Thoracic aorta (tissue), 2 donors: ENCODE measurements at regions not wholly inside any gene's neighbourhood (a gene's known extent, or its start where the extent isn't known, plus 50 kb on each side); places are given as distances from the start of the nearest gene placed in this dataset.

Experiments used
- ATAC-seq: fragments of 150-250 bp; one replicate; pipeline ENCODE4 v1.8.0; 2017; ENCODE audit warnings: low read depth; ENCODE audit not compliant: insufficient number of reproducible peaks, low FRiP score
- DNase-seq: peaks from one replicate; pipeline ENCODE4 v3.0.0-alpha.2; 2020; ENCODE audit warnings: low spot score
- H3K27ac ChIP-seq, 2 donors: fragments of 200-600 bp; sonication (generic); 1 replicate in 1 of 2; 2 replicates in 1 of 2; pipeline ENCODE4 v1.5.1; 2016; ENCODE audit warnings: mild to moderate bottlenecking in 2 of 2, moderate library complexity in 2 of 2
- H3K27me3 ChIP-seq: fragments of 200-600 bp; sonication (generic); replicated peaks from 2 replicates; pipeline ENCODE4 v1.6.0; 2016; ENCODE audit warnings: mild to moderate bottlenecking; ENCODE audit not compliant: insufficient read depth
- H3K36me3 ChIP-seq: fragments of 200-600 bp; sonication (generic); one replicate; pipeline ENCODE4 v1.5.1; 2016
- H3K4me1 ChIP-seq, 2 donors: fragments of 200-600 bp; sonication (generic); 1 replicate in 1 of 2; 2 replicates in 1 of 2; pipeline versions ENCODE4 v1.5.1 to v1.6.0; 2016; ENCODE audit warnings: low read depth in 2 of 2, mild to moderate bottlenecking in 1 of 2; ENCODE audit not compliant: control insufficient read depth in 1 of 2
- H3K4me3 ChIP-seq: fragments of 200-600 bp; sonication (generic); 2 replicates; pipeline ENCODE4 v1.5.1; 2016; ENCODE audit warnings: mild to moderate bottlenecking
- H3K9me3 ChIP-seq: fragments of 200-600 bp; sonication (generic); 2 replicates; pipeline ENCODE4 v1.5.1; 2016
- TF ChIP-seq, protein P1 (sequence below): fragments of 200-600 bp; sonication (generic); IDR thresholded peaks from one replicate; pipeline ENCODE4 v1.5.1; 2019; ENCODE audit warnings: antibody characterized with exemption

DNA sequence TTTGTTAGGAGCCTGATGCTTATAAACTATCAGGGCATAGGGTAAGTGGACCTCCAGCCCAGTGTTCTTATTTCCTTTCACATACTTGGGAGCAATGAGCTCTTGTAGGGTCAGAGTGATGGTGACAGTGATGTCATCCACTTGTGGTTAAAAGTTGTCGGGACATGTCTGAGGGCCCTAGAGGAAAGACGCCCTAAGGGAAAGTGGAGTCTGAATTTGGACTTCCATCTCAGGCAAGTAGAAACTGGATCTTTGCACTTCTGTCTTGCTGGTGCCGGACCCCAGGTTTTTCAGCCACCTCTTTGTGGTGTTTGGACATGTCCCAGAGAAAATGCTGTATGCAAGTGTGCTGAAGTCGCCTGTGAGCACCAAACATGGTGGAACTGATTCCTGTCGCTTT lies 900.5 kb downstream of the C6orf118 start:
- Histone ChIP-seq H3K9me3 (no peaks in the 10 kb centered on the region), H3K4me1 (no peaks in the 10 kb centered on the region), H3K27me3 (no peaks in the 10 kb centered on the region), H3K36me3 (no peaks in the 10 kb centered on the region), H3K4me3 (no peak overlapping the region), H3K27ac (no peak overlapping the region)
- no peak for DNase-seq
- TF ChIP-seq, protein P1, sequence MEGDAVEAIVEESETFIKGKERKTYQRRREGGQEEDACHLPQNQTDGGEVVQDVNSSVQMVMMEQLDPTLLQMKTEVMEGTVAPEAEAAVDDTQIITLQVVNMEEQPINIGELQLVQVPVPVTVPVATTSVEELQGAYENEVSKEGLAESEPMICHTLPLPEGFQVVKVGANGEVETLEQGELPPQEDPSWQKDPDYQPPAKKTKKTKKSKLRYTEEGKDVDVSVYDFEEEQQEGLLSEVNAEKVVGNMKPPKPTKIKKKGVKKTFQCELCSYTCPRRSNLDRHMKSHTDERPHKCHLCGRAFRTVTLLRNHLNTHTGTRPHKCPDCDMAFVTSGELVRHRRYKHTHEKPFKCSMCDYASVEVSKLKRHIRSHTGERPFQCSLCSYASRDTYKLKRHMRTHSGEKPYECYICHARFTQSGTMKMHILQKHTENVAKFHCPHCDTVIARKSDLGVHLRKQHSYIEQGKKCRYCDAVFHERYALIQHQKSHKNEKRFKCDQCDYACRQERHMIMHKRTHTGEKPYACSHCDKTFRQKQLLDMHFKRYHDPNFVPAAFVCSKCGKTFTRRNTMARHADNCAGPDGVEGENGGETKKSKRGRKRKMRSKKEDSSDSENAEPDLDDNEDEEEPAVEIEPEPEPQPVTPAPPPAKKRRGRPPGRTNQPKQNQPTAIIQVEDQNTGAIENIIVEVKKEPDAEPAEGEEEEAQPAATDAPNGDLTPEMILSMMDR, result no peak
- ATAC-seq, result no peak

DNA sequence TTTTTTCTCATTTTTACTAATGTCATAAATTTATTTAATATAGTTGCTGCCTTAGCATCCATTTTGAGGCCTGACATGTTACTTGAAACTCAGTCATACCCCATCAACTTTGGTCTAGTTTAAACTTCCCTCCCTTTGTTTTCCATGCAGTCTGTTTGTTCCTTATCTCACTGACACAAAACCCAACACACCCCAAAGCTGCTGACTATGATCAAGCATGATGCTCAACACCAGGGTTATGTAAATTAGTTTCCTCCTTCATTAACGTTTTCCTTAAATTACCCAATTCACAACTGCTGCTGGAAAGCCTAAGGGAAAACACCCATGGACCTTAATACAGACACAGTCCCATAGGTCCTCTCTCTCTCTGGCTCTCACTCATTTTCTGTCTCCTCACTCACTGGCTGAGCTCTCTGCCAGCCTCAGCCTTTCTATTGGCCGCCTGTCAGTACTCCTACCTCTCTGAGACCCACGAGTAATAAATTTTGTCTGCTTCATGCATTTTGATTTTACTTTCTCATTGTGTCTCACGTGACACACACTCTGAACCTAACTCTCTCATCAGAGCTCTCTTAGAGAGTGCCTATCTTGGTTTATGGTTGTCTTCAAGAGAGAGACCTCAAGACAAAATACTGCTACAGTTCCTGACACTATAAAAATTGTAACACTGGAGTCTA lies 904.5 kb downstream of the C6orf118 start:
- Histone ChIP-seq H3K27me3 (no peaks in the 10 kb centered on the region), H3K9me3 (no peaks in the 10 kb centered on the region), H3K4me3 (no peak overlapping the region), H3K27ac (no peak overlapping the region), H3K4me1 (no peaks in the 10 kb centered on the region), H3K36me3 (no peaks in the 10 kb centered on the region)
- no peak for ATAC-seq
- TF ChIP-seq, protein P1, result no peak
- DNase-seq, result no peak

DNA sequence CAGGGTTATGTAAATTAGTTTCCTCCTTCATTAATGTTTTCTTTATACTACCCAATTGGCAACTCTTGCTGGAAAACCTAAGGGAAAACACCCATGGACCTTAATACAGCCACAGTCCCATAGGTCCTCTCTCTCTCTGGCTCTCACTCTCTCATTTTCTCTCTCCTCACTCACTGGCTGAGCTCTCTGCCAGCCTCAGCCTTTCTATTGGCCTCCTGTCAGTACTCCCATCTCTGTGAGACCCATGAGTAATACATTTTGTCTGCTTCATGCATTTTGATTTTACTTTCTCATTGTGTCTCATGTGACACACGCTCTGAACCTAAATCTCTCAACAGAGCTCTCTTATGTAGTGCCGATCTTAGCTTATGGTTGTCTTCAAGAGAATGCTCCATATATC lies 907.5 kb downstream of the C6orf118 start:
- ATAC-seq, result no peak
- TF ChIP-seq, protein P1, result no peak
- Histone ChIP-seq H3K4me1 (no peaks in the 10 kb centered on the region), H3K9me3 (no peaks in the 10 kb centered on the region), H3K27me3 (no peaks in the 10 kb centered on the region), H3K27ac (no peak overlapping the region), H3K36me3 (no peaks in the 10 kb centered on the region), H3K4me3 (no peak overlapping the region)
- no peak for DNase-seq

DNA sequence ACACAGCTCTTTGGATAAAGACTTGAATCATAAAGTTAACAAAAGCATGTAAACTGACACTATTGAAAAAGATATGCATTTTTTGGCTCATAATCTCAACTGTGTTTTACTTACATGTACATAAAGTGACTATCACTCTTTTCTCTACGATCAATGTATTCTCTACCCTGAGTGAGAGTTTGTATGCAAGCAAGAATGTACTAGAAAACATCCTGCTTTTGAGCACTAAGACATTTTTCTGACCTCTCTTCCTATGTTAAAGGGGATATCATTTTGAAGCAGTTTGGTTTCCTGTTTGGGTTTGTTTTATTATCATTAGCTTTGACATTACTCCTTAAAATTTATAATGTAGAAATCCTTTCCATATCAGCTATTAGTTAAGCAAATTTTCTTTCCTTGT lies 910.8 kb downstream of the C6orf118 start:
- Histone ChIP-seq H3K9me3 (no peaks in the 10 kb centered on the region), H3K27me3 (no peaks in the 10 kb centered on the region), H3K4me1 (no peaks in the 10 kb centered on the region), H3K36me3 (no peaks in the 10 kb centered on the region), H3K4me3 (no peak overlapping the region), H3K27ac (no peak overlapping the region)
- DNase-seq, result no peak
- TF ChIP-seq, protein P1, result no peak
- no peak for ATAC-seq

DNA sequence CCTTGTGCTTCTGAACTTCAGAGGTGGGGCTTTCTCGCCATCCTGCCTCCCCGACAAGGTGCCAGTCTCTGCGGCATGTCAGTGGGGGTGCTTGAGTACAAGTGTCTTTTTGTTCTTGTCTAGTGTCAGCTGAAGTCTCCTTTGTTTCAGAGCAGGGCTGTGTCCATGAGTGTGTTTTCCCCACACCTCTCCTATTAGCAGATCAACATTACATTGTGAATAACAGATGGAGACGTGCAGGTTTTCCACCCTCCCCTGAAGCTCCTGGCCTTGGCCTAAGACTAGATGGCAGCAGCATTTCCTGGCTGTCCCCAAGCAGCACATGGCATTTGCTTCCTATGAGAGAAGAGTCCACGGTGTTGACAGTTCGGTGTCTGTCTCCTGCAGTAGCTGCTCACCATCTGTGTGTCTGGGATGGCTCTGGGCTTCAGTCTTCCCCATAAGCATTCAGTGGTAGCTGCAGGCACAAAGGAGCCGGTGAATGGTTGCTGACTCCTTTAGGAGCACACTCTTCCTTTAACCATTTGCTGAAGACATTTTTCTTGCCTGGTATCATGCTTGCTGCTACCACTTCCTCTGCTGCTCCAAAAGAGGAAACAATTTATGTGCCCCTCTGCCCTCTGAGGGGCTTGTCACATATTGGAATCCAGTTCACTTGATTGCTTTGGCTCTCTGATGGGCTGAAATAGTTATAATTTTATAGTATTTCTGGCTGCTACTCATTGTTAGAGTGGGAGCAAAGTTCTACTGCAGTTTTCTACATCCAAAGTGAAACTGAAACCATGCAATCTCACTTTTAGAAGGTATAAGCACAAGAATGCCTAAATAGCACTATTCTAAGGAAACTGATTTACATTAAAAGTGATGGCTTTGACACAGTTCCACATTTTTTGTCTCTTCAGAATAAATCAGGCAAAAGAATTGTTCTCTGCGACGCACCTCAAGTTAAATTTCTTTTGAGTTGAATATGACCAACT lies 913.0 kb downstream of the C6orf118 start:
- ATAC-seq (no peak), DNase-seq (no peak)
- no peak overlapping the region for H3K27ac ChIP-seq
- TF ChIP-seq, protein P1, result no peak
- no peaks in the 10 kb centered on the region for H3K9me3 ChIP-seq
- no peaks in the 10 kb centered on the region for H3K4me1 ChIP-seq
- H3K27me3 ChIP-seq, result no peaks in the 10 kb centered on the region
- H3K36me3 ChIP-seq, result no peaks in the 10 kb centered on the region
- H3K4me3 ChIP-seq, result peak overlapping the region; percentile 43
